C4-2B (cell line): ENCODE measurements at regions not wholly inside any gene's neighbourhood (a gene's known extent, or its start where the extent isn't known, plus 50 kb on each side); places are given as distances from the start of the nearest gene placed in this dataset.

Experiments used
- CTCF ChIP-seq: fragments of 450-650 bp; conservative IDR thresholded peaks from 2 replicates; pipeline ENCODE4 v1.5.1; 2017; ENCODE audit warnings: mild to moderate bottlenecking
- ZFX ChIP-seq: fragments of 450-650 bp; IDR thresholded peaks from 2 replicates; pipeline ENCODE4 v1.6.1; 2017

DNA sequence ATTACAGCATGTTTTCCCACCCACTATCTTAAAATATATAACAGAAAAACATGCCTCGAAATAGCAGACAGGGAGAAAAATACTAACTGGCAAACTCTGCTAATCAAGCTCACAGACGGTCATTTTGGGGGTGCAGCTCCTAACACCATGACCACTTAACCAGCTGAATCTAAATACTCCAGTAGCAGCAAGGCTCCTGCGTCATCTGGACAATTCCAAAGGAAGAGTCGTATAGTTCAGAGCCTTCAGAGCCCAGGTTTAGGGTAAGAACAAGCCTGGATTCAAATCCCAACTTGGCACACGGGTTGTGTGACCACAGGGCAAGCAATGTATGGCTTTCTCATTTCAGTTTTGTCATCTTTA, 81.3 kb upstream of the COL21A1 start:
- no peak for TF ChIP-seq CTCF
- no peak for TF ChIP-seq ZFX
